ENCODE measurements at regions not wholly inside any gene's neighbourhood (a gene's known extent, or its start where the extent isn't known, plus 50 kb on each side); places are given as distances from the start of the nearest gene placed in this dataset.

GRCh38 chr16:9279291-9280068, 188.0 kb downstream of the HAPSTR1 start:
- H3K4me2 ChIP-seq (ENCODE audit: insufficient read depth, low read length): no peak overlapping the region
- H3K4me3 ChIP-seq (replicated peaks in 1 of 3; ENCODE audit: insufficient read depth in 1 of 3, low read depth in 1 of 3, low read length in 3 of 3): no peak overlapping the region
- no peaks in the 10 kb centered on the region for H4K20me1 ChIP-seq (replicated peaks; ENCODE audit: control insufficient read depth, extremely low read depth, insufficient read depth, low read length)
- intact Hi-C loops (cut with micrococcal nuclease): no loop called here
- dilution Hi-C loops (cut with MboI; ENCODE audit: extremely low pct_ligation_motif_present, low sequenced_read_pairs): no loop called here
- H3K27me3 ChIP-seq (ENCODE audit: control insufficient read depth in 2 of 2, insufficient read depth in 2 of 2, low read length in 2 of 2): no peaks in the 10 kb centered on the region
- H3K4me1 ChIP-seq (ENCODE audit: control insufficient read depth, extremely low read depth, insufficient read depth, low read length): no peaks in the 10 kb centered on the region
- no peaks in the 10 kb centered on the region for H3K9me1 ChIP-seq (replicated peaks; ENCODE audit: control insufficient read depth, extremely low read depth, insufficient read depth, low read length)
- DNase-seq (ENCODE audit: low read depth, low spot score) (no peak), FAIRE-seq (no peak)
- no peaks in the 10 kb centered on the region for H3K79me2 ChIP-seq (ENCODE audit: control insufficient read depth, insufficient read depth, low read length)
- H3K9ac ChIP-seq (replicated peaks; ENCODE audit: extremely low read depth, insufficient read depth, low read length): no peak overlapping the region
- BruUV-seq (replicated peaks): no TSS peak
- TF ChIP-seq FOS (IDR thresholded peaks at IDR 0.05; ENCODE audit: borderline replicate concordance, insufficient read depth, low read length): no peak
- TF ChIP-seq POLR2AphosphoS5 (IDR thresholded peaks at IDR 0.05; ENCODE audit: insufficient read depth, low read depth, low read length): no peak
- no peak for TF ChIP-seq JUN (IDR thresholded peaks at IDR 0.05; ENCODE audit: borderline replicate concordance, insufficient read depth, insufficient read length, low read depth)
- no peak for TF ChIP-seq POLR2A (IDR thresholded peaks at IDR 0.05; ENCODE audit: low read depth, low read length)
- TF ChIP-seq MYC (IDR thresholded peaks at IDR 0.05; ENCODE audit: low read depth, low read length): no peak
- TF ChIP-seq CTCF (IDR thresholded peaks at IDR 0.05; ENCODE audit: extremely low read depth in 1 of 2, insufficient read depth in 1 of 2, low read depth in 1 of 2, low read length in 2 of 2): no peak
- no peak for TF ChIP-seq MAX (IDR thresholded peaks at IDR 0.05; ENCODE audit: insufficient read depth, insufficient read length)
- TF ChIP-seq GATA2 (IDR thresholded peaks at IDR 0.05; ENCODE audit: insufficient read depth, insufficient read length, low read depth, low read length): no peak
- no peak for TF ChIP-seq EZH2 (IDR thresholded peaks at IDR 0.05; ENCODE audit: borderline replicate concordance, low read depth, low read length, severe bottlenecking)
- no peak overlapping the region for H2AFZ ChIP-seq (ENCODE audit: low read depth, low read length)
- H3K9me3 ChIP-seq (replicated peaks; ENCODE audit: control insufficient read depth, insufficient read depth, low read length): no peaks in the 10 kb centered on the region
- CTCF ChIA-PET: interaction anchor here (1.6 kb wide), 1 partner anchor 11 kb away, joined by 4 read pairs; no protein-coding TSS in a partner anchor
- no peak overlapping the region for H3K27ac ChIP-seq (ENCODE audit: insufficient read depth, low read depth, low read length)
- POLR2A ChIA-PET: no interaction called here
- no peaks in the 10 kb centered on the region for H3K36me3 ChIP-seq (ENCODE audit: control insufficient read depth in 2 of 2, extremely low read depth in 1 of 2, insufficient read depth in 2 of 2, low read length in 2 of 2)
